ENCODE measurements at regions not wholly inside any gene's neighbourhood (a gene's known extent, or its start where the extent isn't known, plus 50 kb on each side); places are given as distances from the start of the nearest gene placed in this dataset.

DNA sequence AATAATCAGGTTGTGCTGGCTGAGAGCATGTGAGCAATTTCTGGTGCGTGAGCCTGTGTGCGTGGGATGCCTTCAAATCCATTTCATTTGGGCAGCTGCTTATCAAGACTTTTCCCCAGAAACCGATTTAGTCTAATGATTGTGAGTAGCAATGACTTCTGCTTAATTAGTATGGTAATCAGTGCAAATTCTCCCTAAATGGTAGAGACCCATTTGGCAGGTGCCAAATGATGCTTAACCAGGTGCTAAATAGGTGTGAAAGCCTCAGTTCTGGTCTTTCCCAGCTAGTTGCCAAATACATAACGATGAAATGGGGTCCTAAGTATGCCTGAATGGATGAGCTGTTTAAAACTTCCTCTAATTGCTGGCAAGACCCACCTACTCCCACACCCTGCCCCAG is 248.4 kb upstream of the CCDC196 start:
- no peaks in the 10 kb centered on the region for H3K27me3 ChIP-seq
- TF ChIP-seq POLR2A (IDR thresholded peaks at IDR 0.05) = no peak
- TF ChIP-seq CTCF (IDR thresholded peaks at IDR 0.05) = no peak
- no peaks in the 10 kb centered on the region for H3K9me3 ChIP-seq
- intact Hi-C loops (cut with DNase I) = no loop called here
- H3K36me3 ChIP-seq = no peaks in the 10 kb centered on the region
- no peaks in the 10 kb centered on the region for H3K4me1 ChIP-seq
- H3K4me3 ChIP-seq (replicated peaks in 1 of 3) = no peak overlapping the region
- WGBS, 2 donors = 68 to 76% methylated on average over 4 of the region's 4 CpGs
- DNase-seq = no peak
- H3K27ac ChIP-seq = no peak overlapping the region

DNA sequence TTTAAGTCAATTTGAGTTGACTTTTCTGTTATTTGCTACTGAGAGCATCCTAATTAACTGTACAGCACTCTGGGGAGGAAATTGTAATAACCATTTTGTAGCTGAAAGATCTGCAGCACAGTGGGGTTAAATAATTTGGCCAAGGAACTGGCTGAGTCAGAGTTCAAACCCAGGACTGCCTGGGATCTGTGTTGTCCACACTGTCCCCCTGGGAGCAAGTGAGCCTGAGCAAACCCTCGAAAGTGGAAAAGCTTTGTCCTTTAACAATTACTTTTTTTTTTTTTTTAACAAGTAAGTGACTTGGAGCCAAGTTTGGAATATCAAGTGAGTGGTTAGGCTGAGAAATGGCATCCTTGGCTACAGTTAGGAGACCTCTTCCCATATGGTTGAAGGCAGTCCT is 247.2 kb upstream of the CCDC196 start:
- H3K4me3 ChIP-seq (replicated peaks in 1 of 3) = no peak overlapping the region
- H3K9me3 ChIP-seq = no peaks in the 10 kb centered on the region
- intact Hi-C loops (cut with DNase I) = no loop called here
- TF ChIP-seq CTCF (IDR thresholded peaks at IDR 0.05) (no peak), POLR2A (IDR thresholded peaks at IDR 0.05) (no peak)
- no peaks in the 10 kb centered on the region for H3K4me1 ChIP-seq
- no peak overlapping the region for H3K27ac ChIP-seq
- no peak for DNase-seq
- WGBS, 2 donors = 41 to 60% methylated on average over 1 of the region's 1 CpG
- H3K36me3 ChIP-seq = no peaks in the 10 kb centered on the region
- H3K27me3 ChIP-seq = no peaks in the 10 kb centered on the region

- H3K27ac ChIP-seq = no peak overlapping the region
- no peaks in the 10 kb centered on the region for H3K27me3 ChIP-seq
- no peaks in the 10 kb centered on the region for H3K36me3 ChIP-seq
- H3K4me3 ChIP-seq (replicated peaks in 1 of 3) = no peak overlapping the region
- WGBS, 2 donors = 89 to 93% methylated on average over 4 of the region's 4 CpGs
- no peaks in the 10 kb centered on the region for H3K4me1 ChIP-seq
- DNase-seq = no peak
- H3K9me3 ChIP-seq = no peaks in the 10 kb centered on the region
- intact Hi-C loops (cut with DNase I) = no loop called here
- TF ChIP-seq POLR2A (IDR thresholded peaks at IDR 0.05) (no peak), CTCF (IDR thresholded peaks at IDR 0.05) (no peak)
These were observed 246.6 kb upstream of the CCDC196 start for GRCh38 chr14:66239589-66239988.

DNA sequence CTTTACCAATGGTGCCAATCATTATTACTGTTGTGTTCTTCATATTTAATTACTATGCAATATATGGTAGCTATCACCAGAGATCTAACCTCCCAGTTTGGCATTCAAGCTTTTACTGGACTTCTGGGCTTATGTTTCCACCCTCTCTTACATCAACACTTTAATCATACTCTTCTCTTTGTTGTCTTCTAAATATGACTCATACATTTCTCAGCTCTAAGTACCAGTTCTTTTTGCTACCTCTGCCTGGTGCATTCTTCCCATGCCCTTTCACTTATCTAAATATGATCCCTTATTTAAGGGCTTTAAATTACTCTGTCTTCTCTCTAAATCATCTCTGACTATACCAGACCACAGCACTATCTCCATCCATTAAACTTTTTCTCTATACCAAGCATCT is 246.1 kb upstream of the CCDC196 start:
- Histone ChIP-seq H3K27me3 (no peaks in the 10 kb centered on the region), H3K36me3 (no peaks in the 10 kb centered on the region), H3K4me1 (no peaks in the 10 kb centered on the region), H3K9me3 (no peaks in the 10 kb centered on the region), H3K27ac (no peak overlapping the region), H3K4me3 (replicated peaks in 1 of 3) (no peak overlapping the region)
- intact Hi-C loops (cut with DNase I) = no loop called here
- TF ChIP-seq CTCF (IDR thresholded peaks at IDR 0.05) (no peak), POLR2A (IDR thresholded peaks at IDR 0.05) (no peak)
- DNase-seq = no peak

GRCh38 chr14:66242001-66242400 is 244.2 kb upstream of the CCDC196 start:
- TF ChIP-seq CTCF (IDR thresholded peaks at IDR 0.05) (no peak), POLR2A (IDR thresholded peaks at IDR 0.05) (no peak)
- no peak overlapping the region for H3K4me3 ChIP-seq (replicated peaks in 1 of 3)
- H3K27ac ChIP-seq = no peak overlapping the region
- 76 to 100% methylated on average over 1 of the region's 1 CpG for WGBS, 2 donors
- DNase-seq = no peak
- H3K27me3 ChIP-seq = no peaks in the 10 kb centered on the region
- H3K36me3 ChIP-seq = no peaks in the 10 kb centered on the region
- intact Hi-C loops (cut with DNase I) = no loop called here
- H3K9me3 ChIP-seq = no peaks in the 10 kb centered on the region
- H3K4me1 ChIP-seq = no peaks in the 10 kb centered on the region

All from thyroid gland (tissue), 4 donors.